OCI-LY7 (cell line): ENCODE measurements at regions not wholly inside any gene's neighbourhood (a gene's known extent, or its start where the extent isn't known, plus 50 kb on each side); places are given as distances from the start of the nearest gene placed in this dataset.

Experiments used
- CTCF ChIP-seq: fragments of 200-600 bp; sonication (generic); conservative IDR thresholded peaks from 2 replicates; pipeline ENCODE4 v1.5.1; 2014; ENCODE audit warnings: mild to moderate bottlenecking, antibody characterized with exemption, low read length, moderate library complexity, mixed read lengths
- EZH2phosphoT487 ChIP-seq: fragments of 200-600 bp; sonication (generic); IDR thresholded peaks from 2 replicates; pipeline ENCODE4 v1.6.1; 2018; ENCODE audit warnings: low read depth, borderline replicate concordance, mild to moderate bottlenecking, mixed run types, antibody characterized with exemption, low read length, moderate library complexity, mixed read lengths

- TF ChIP-seq CTCF (no peak), EZH2phosphoT487 (no peak)
Measured at GRCh38 chr3:189109145-189109544, 62.6 kb upstream of the TPRG1 start.
